ENCODE measurements at regions not wholly inside any gene's neighbourhood (a gene's known extent, or its start where the extent isn't known, plus 50 kb on each side); places are given as distances from the start of the nearest gene placed in this dataset.

GRCh38 chr7:131083781-131084180, 243.9 kb upstream of the MKLN1 start:
- TF ChIP-seq NFIC (IDR thresholded peaks at IDR 0.05): no peak
- TF ChIP-seq CEBPB (IDR thresholded peaks at IDR 0.05): no peak
- no peak for TF ChIP-seq REST (IDR thresholded peaks at IDR 0.05; ENCODE audit: low read depth)
- TF ChIP-seq FOXM1 (IDR thresholded peaks at IDR 0.05; ENCODE audit: borderline replicate concordance, low read depth): no peak
- TF ChIP-seq TAF1 (IDR thresholded peaks at IDR 0.05; ENCODE audit: low read depth): no peak

Data from Ishikawa (cell line).